Thyroid gland (tissue), 4 donors: ENCODE measurements at regions not wholly inside any gene's neighbourhood (a gene's known extent, or its start where the extent isn't known, plus 50 kb on each side); places are given as distances from the start of the nearest gene placed in this dataset.

Source experiments
- CTCF ChIP-seq, 6 experiments: fragments of 200-600 bp in 3 of 6; fragments of 450-650 bp in 3 of 6; sonication (generic) in 3 of 6; IDR thresholded peaks; one replicate each; pipeline ENCODE4 v1.5.1; 2016 to 2019; ENCODE audit warnings: antibody characterized with exemption in 6 of 6, mild to moderate bottlenecking in 2 of 6, inconsistent platforms in 1 of 6, moderate library complexity in 1 of 6
- POLR2A ChIP-seq, 2 donors: fragments of 450-650 bp; IDR thresholded peaks; one replicate each; pipeline ENCODE4 v1.6.1; 2017; ENCODE audit warnings: antibody characterized with exemption in 2 of 2, mild to moderate bottlenecking in 2 of 2, moderate library complexity in 1 of 2

- no peak for TF ChIP-seq POLR2A (IDR thresholded peaks at IDR 0.05)
- TF ChIP-seq CTCF (IDR thresholded peaks at IDR 0.05) = no peak
These were observed 205.7 kb downstream of the ASB1 start for GRCh38 chr2:238632181-238633060.
